NCI-H1436 treated with DMSO at 0.1 percent for 48 hours (cell line): ENCODE measurements at regions not wholly inside any gene's neighbourhood (a gene's known extent, or its start where the extent isn't known, plus 50 kb on each side); places are given as distances from the start of the nearest gene placed in this dataset.

Experiments used
- DNase-seq: peaks from one replicate; lab custom pipeline; 2025; lab: John Stamatoyannopoulos, UW

GRCh38 chr7:22563032-22563501, 63.1 kb upstream of the STEAP1B start:
- no peak for DNase-seq

- DNase-seq = no peak
Observed at GRCh38 chr7:22561895-22562593, 62.1 kb upstream of the STEAP1B start.

DNA sequence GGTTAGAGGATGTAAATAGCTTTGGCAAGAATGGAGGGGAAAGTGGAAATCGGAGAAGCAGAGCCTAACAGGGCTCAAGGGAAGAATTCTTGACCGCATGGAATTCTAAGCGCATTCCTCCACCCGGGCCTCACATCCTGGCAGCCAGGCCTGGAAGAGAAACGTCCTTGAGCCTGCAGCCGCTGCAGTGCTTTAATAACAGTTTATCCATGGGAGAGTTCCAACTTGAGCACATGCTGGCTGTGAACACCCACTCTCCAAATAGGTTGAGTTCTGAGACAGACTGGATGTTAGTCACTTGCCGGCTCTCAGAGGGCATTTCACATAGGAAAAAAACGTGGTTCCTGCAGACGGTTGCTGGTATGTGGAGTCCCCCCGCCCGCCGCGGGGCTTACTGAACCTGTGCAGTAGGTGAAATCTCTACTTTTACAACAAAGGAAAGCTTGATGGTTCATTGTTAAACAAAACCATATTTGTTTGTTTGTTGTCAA, 61.4 kb upstream of the STEAP1B start:
- no peak for DNase-seq

GRCh38 chr7:22559829-22560489, 60.0 kb upstream of the STEAP1B start:
- DNase-seq = peak; percentile 25

DNA sequence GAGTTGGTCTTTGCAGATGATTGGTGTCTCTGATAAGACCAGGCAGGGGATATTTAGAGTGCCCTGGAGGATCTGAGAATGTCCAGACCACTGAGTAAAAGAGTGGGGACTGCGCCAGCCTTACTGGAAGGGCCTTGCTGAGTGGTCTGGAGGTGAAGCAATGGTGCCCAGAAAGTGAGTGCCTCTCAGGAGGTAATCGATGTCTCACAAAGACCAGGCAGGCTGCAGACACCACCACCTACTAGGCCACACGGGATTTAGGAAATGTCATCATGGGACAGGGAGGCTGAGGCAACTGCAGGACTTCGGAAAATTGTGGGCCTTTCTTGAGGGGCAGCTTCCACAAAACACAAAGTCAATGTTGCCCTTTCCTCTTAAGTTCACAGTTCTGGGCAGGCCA, 57.2 kb upstream of the STEAP1B start:
- DNase-seq = no peak

- no peak for DNase-seq
Observed at GRCh38 chr7:22555476-22555875, 55.5 kb upstream of the STEAP1B start.

DNA sequence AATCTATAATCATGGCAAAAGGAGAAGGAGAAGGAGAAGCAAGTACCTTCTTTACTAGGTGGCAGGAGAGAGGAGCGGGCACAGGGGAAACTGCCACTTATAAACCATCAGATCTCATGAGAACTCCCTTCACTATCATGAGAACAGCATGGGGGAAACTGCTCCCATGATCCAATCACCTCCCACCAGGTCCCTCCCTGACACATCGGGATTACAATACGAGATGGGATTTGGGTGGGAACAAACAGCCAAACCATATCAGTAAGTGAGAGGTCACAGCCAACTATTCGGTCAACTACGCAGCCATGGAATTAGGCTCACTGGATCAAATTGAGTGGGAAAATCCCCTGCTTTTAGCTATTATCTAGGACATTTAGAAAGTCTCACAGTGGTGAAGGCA, 54.2 kb upstream of the STEAP1B start:
- no peak for DNase-seq

GRCh38 chr7:22551768-22552513, 52.0 kb upstream of the STEAP1B start:
- DNase-seq = no peak

DNA sequence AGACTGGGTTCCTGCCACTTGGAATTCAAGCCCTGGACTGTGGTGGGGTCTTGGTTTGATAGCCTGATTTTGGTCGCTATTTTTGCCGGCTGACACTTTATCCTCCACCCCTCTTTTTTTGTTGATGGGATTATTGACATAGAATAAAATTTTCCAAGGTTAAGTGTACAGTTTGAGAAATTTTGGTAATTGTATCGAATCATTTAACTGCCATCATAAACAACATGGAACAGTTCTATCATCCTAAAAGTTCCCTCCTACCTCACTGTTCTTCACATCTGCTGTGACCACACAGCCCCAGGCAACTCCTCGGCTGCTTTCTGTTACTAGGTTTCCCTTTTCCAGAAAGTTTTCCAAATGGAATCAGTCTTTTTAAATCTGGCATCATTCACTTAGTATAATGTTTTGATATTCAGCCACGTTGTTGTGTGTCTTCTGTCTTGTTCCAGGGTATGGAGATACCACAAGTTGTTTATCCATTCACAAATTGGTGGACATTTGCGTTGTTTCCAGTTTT, 50.6 kb upstream of the STEAP1B start:
- DNase-seq = no peak

- DNase-seq = no peak
Observed at GRCh38 chr7:22549667-22550513, 49.9 kb upstream of the STEAP1B start.
